ENCODE measurements at regions not wholly inside any gene's neighbourhood (a gene's known extent, or its start where the extent isn't known, plus 50 kb on each side); places are given as distances from the start of the nearest gene placed in this dataset.
A peak's percentile ranks its signal among the peaks of the same experiment; 100 is the strongest.

DNA sequence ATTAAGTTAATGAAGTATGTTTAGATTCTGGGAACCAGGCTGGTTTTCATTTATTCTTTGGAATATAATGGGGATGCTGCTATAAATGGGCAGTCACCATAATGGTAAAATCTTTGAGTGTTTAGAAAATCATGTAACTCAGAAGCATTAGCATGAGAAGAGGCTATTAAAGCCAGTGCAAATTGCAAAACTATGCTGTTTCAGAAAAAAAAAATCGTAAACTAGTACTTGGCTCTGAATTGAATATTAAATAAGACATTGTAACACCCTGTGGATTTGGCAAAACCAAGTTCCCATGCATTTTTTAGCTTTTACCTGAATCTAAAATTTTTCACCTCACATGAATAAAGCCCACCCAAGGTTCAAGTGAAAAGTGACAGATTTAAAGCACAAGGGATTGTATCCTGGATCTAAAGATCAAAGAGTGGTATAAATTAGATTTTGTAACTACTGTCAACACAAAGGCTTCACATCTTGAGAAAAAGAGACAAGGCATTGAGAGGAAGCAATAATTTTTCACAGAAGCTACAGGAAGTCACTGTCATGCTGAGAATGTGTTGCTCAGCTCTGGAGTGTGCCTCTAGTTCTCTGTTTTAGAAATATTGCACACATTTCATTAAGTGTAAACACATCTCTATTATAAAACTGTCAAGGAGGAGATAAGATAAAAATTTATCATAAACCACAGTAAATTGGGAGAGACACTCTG, 142.2 kb downstream of the ABCA8 start:
- Histone ChIP-seq H3K27me3 (no peaks in the 10 kb centered on the region), H3K4me3 (no peak overlapping the region), H3K9me2 (replicated peaks; ENCODE audit: insufficient read depth) (no peaks in the 10 kb centered on the region), H3K79me2 (no peaks in the 10 kb centered on the region), H3K4me1 (ENCODE audit: insufficient read depth) (no peaks in the 10 kb centered on the region), H4K20me1 (ENCODE audit: insufficient read depth, poor library complexity, severe bottlenecking) (no peaks in the 10 kb centered on the region), H3K27ac (no peak overlapping the region), H3K4me2 (no peak overlapping the region), H2AFZ (no peak overlapping the region), H3K36me3 (replicated peaks; ENCODE audit: insufficient read depth, low read depth) (no peaks in the 10 kb centered on the region), H3K9me3 (ENCODE audit: low read depth) (no peaks in the 10 kb centered on the region)
- TF ChIP-seq, protein P1, sequence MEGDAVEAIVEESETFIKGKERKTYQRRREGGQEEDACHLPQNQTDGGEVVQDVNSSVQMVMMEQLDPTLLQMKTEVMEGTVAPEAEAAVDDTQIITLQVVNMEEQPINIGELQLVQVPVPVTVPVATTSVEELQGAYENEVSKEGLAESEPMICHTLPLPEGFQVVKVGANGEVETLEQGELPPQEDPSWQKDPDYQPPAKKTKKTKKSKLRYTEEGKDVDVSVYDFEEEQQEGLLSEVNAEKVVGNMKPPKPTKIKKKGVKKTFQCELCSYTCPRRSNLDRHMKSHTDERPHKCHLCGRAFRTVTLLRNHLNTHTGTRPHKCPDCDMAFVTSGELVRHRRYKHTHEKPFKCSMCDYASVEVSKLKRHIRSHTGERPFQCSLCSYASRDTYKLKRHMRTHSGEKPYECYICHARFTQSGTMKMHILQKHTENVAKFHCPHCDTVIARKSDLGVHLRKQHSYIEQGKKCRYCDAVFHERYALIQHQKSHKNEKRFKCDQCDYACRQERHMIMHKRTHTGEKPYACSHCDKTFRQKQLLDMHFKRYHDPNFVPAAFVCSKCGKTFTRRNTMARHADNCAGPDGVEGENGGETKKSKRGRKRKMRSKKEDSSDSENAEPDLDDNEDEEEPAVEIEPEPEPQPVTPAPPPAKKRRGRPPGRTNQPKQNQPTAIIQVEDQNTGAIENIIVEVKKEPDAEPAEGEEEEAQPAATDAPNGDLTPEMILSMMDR (IDR thresholded peaks at IDR 0.05; ENCODE audit: poor library complexity), result no peak
- no peak for TF ChIP-seq EZH2 (IDR thresholded peaks at IDR 0.05; ENCODE audit: borderline replicate concordance)
- TF ChIP-seq EZH2phosphoT487 (IDR thresholded peaks at IDR 0.05; ENCODE audit: low read depth, severe bottlenecking, unreplicated experiment), result peak; percentile 55
- WGBS (ENCODE audit: low lambda C conversion rate, missing lambda C conversion rate), result 59% methylated on average over 1 of the region's 1 CpG
- no peak for DNase-seq (ENCODE audit: low spot score)

DNA sequence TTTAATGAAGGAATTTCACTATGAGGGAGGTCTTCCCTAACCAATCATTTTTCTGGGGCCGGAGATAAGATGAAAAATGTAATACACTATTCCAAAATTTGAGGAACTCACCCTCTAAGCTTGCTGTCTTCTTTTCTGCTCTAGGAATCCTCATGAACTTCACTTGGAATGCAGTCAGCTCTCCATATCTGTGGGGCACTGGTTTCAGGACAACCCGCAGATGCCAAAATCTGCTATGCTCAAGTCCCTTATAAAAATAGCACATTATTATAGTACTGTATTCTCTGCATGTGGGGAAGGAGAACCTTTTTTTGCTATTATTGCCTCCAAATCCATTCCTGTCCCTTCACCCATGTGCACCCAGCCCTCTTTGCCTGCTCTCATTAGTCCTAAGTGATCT, 146.0 kb downstream of the ABCA8 start:
- Histone ChIP-seq H3K4me3 (no peak overlapping the region), H3K9me3 (ENCODE audit: low read depth) (no peaks in the 10 kb centered on the region), H3K79me2 (no peaks in the 10 kb centered on the region), H3K9me2 (replicated peaks; ENCODE audit: insufficient read depth) (no peaks in the 10 kb centered on the region), H2AFZ (no peak overlapping the region), H3K27ac (no peak overlapping the region), H3K4me1 (ENCODE audit: insufficient read depth) (no peaks in the 10 kb centered on the region), H3K27me3 (no peaks in the 10 kb centered on the region), H4K20me1 (ENCODE audit: insufficient read depth, poor library complexity, severe bottlenecking) (no peaks in the 10 kb centered on the region), H3K4me2 (no peak overlapping the region), H3K36me3 (replicated peaks; ENCODE audit: insufficient read depth, low read depth) (no peaks in the 10 kb centered on the region)
- no peak for DNase-seq (ENCODE audit: low spot score)
- WGBS (ENCODE audit: low lambda C conversion rate, missing lambda C conversion rate), result 98% methylated on average over 2 of the region's 2 CpGs
- no peak for TF ChIP-seq EZH2phosphoT487 (IDR thresholded peaks at IDR 0.05; ENCODE audit: low read depth, severe bottlenecking, unreplicated experiment)
- TF ChIP-seq, protein P1 (IDR thresholded peaks at IDR 0.05; ENCODE audit: poor library complexity), result no peak
- TF ChIP-seq EZH2 (IDR thresholded peaks at IDR 0.05; ENCODE audit: borderline replicate concordance), result no peak

GRCh38 chr17:68807998-68808772, 147.0 kb downstream of the ABCA8 start:
- no peak overlapping the region for H3K4me3 ChIP-seq
- H2AFZ ChIP-seq, result no peak overlapping the region
- no peaks in the 10 kb centered on the region for H3K9me2 ChIP-seq (replicated peaks; ENCODE audit: insufficient read depth)
- no peak overlapping the region for H3K4me2 ChIP-seq
- no peaks in the 10 kb centered on the region for H3K79me2 ChIP-seq
- TF ChIP-seq EZH2phosphoT487 (IDR thresholded peaks at IDR 0.05; ENCODE audit: low read depth, severe bottlenecking, unreplicated experiment), result no peak
- TF ChIP-seq, protein P1 (IDR thresholded peaks at IDR 0.05; ENCODE audit: poor library complexity), result no peak
- TF ChIP-seq EZH2 (IDR thresholded peaks at IDR 0.05; ENCODE audit: borderline replicate concordance), result no peak
- H3K27ac ChIP-seq, result no peak overlapping the region
- WGBS (ENCODE audit: low lambda C conversion rate, missing lambda C conversion rate), result 81% methylated on average over 2 of the region's 2 CpGs
- no peaks in the 10 kb centered on the region for H3K9me3 ChIP-seq (ENCODE audit: low read depth)
- no peak for DNase-seq (ENCODE audit: low spot score)
- H4K20me1 ChIP-seq (ENCODE audit: insufficient read depth, poor library complexity, severe bottlenecking), result no peaks in the 10 kb centered on the region
- no peaks in the 10 kb centered on the region for H3K27me3 ChIP-seq
- no peaks in the 10 kb centered on the region for H3K36me3 ChIP-seq (replicated peaks; ENCODE audit: insufficient read depth, low read depth)
- no peaks in the 10 kb centered on the region for H3K4me1 ChIP-seq (ENCODE audit: insufficient read depth)

Data from hepatocyte (in vitro differentiated cells).